GM13977 (cell line): ENCODE measurements at regions not wholly inside any gene's neighbourhood (a gene's known extent, or its start where the extent isn't known, plus 50 kb on each side); places are given as distances from the start of the nearest gene placed in this dataset.

ENCODE experiments used
- DNase-seq: peaks from one replicate; pipeline ENCODE4 v3.0.0; 2012; ENCODE audit warnings: low spot score
- in situ Hi-C: fragments of 300-500 bp; cut with MboI; formaldehyde crosslinking; loops from one replicate; pipeline ENCODE4 v1.12.0; 2022; ENCODE audit warnings: low sequenced_read_pairs, low pct_unique_long_range_greater_than_20kb, mixed read lengths, inconsistent platforms; ENCODE audit not compliant: unreplicated experiment
- TF ChIP-seq, protein P1 (sequence below): IDR thresholded peaks from 2 replicates; pipeline ENCODE4 v1.5.1; 2012; ENCODE audit warnings: mild to moderate bottlenecking, control low read depth; ENCODE audit not compliant: insufficient read depth; ENCODE audit errors: extremely low read depth, missing control alignments

DNA sequence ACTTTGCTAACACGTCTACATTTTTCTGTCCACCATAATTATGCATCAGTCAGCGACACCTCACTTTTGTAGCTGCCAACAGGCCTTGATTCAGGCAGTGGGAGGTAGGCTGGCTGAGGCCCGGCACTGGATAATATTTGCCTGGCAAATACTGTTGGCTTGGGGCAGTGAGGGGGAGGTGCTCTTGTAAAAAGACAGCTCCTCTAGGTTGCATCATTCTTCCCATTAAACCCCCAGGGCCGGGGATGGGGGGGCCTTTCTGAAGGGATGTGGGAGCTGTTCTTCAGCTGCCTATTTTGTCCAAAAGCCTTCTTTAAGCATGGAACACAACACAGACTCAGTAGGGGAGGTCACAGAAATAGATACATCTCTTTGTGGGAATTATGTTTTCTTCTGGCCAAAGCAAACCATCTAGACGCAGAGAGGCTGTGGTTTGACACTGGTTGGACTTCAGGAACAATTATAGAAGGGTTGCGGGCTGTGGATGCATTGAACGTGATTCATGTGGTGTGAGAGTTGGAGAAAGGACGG is 338.3 kb upstream of the NT5E start:
- in situ Hi-C loops: no loop called here
- DNase-seq: no peak
- TF ChIP-seq, protein P1, sequence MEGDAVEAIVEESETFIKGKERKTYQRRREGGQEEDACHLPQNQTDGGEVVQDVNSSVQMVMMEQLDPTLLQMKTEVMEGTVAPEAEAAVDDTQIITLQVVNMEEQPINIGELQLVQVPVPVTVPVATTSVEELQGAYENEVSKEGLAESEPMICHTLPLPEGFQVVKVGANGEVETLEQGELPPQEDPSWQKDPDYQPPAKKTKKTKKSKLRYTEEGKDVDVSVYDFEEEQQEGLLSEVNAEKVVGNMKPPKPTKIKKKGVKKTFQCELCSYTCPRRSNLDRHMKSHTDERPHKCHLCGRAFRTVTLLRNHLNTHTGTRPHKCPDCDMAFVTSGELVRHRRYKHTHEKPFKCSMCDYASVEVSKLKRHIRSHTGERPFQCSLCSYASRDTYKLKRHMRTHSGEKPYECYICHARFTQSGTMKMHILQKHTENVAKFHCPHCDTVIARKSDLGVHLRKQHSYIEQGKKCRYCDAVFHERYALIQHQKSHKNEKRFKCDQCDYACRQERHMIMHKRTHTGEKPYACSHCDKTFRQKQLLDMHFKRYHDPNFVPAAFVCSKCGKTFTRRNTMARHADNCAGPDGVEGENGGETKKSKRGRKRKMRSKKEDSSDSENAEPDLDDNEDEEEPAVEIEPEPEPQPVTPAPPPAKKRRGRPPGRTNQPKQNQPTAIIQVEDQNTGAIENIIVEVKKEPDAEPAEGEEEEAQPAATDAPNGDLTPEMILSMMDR: no peak

DNA sequence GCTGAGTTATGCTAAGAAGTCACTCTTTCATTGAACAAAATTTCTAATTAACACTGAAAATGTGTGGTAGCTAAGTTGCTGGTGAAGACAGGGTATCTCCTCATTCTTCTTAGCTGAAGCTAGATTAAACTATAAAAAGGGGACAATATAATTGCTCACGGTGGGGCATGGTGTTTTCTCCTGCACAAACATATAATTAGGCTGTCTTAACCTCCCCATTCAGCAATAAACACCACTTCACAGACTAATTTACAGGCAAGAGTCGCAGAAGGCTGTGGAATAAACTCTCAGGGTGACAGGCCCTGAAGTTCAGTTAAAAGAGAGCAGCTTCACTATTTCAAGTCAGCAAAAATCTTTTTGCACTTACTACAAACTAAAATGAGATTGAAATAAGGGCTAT is 338.9 kb upstream of the NT5E start:
- no peak for DNase-seq
- TF ChIP-seq, protein P1: no peak
- in situ Hi-C loops: no loop called here

DNA sequence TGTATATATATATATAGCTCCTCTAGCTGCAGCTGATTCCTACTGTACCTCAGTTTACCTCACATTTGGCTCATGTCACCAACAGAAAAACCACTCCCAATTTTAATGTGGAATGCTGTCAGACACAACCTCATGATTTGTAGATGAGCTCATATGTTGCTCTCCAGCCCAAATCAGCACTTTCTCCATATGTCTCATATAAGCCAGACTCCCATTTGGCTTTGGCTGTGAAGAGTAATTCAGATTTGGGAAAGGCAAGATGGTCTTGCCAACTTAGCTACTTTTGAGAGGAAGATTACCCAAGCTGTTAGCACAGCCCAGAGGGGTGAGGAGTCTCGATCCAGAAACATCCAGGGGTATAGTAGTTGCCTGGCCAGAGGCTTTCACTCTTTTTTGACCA is 342.2 kb upstream of the NT5E start:
- in situ Hi-C loops: no loop called here
- no peak for DNase-seq
- TF ChIP-seq, protein P1: no peak

DNA sequence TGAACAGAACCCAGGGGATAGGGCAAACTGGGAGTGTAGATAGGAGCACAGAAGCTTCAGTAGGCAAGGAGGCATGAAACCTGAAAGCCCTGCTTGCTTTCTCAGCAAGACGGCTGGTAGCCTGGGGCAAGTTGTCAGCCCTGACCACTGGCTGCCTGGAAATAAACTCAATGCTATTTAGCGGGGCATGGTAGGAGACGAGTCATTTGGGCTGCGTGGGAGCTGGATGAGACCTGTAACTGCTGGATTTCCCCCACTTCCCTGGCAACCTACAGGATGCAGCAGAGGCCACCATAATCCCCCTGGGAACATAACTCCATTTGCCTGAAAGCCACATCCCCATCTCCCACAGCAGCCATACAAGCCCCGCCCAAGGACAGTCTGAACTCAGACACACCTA is 332.6 kb upstream of the TBX18 start:
- in situ Hi-C loops: no loop called here
- TF ChIP-seq, protein P1: no peak
- DNase-seq: no peak

DNA sequence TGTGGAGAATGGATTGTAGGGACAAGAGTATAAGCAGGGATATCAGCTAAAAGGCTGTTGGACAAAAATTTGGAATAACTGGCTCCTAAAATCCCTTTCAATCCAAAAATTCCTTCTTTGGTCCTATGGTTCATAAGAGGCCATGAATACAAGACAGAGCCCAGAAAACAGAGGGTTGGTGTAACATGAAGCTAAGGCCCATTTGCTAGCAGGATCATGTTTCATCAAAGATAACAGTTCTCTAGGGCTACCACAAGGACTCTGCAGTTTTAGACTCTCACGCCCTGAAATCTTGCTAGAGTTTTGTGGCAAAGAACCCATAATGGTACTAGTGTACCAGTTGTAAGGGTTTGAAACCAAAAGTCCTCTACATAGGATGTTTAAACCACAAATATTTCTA is 327.8 kb upstream of the TBX18 start:
- TF ChIP-seq, protein P1: no peak
- in situ Hi-C loops: no loop called here
- no peak for DNase-seq

DNA sequence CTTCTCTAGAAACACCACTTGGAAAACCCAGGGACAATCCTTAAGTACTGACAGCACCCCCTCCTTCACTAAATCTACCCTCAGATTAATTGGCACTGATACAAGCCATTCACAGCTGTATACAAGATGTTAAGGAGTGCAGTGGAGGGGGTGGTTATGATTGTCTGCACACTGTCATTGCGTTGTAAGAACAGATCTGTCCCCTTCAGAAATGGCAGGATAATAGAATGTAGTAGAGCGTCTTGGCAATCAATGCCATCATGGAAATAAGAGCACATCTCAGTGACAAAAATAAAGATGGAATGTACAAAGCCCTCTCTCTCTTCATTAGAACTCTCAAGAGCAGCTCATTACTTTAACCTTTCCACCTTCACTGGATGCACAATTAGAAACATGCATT is 324.9 kb upstream of the TBX18 start:
- no peak for DNase-seq
- in situ Hi-C loops: no loop called here
- TF ChIP-seq, protein P1: no peak

DNA sequence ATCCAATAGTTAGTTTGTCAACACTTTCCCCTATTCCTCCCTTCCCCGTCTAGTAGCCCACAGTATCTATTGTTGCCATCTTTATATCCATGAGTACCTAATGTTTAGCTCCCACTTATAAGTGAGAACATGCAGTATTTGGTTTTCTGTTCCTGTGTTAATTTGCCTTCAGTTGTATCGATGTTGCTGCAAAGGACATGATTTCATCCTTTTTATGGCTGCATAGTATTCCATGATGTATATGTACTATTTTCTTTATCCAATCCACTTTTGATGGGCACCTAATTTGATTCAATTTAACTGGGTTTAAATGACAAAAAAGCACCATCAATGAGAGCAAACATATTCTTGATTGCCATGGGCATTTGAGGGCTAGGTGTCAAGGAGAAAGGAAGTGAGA is 321.5 kb upstream of the TBX18 start:
- DNase-seq: no peak
- TF ChIP-seq, protein P1: no peak
- in situ Hi-C loops: no loop called here
